ENCODE measurements at regions not wholly inside any gene's neighbourhood (a gene's known extent, or its start where the extent isn't known, plus 50 kb on each side); places are given as distances from the start of the nearest gene placed in this dataset.
"Not testable (repeated sequence)": the region's sequence is repeated elsewhere in the genome, so short reads cannot be mapped to it uniquely, and the experiment has no call there.

GRCh38 chr21:9859865-9860264 lies 661.5 kb upstream of the TPTE start:
- H3K4me3 ChIP-seq (replicated peaks in 1 of 3; ENCODE audit: low read depth in 2 of 3, low read length in 3 of 3); H3K4me2 ChIP-seq (replicated peaks; ENCODE audit: extremely low read depth, low read length, poor library complexity, severe bottlenecking); intact Hi-C loops (cut with micrococcal nuclease); H3K27ac ChIP-seq (ENCODE audit: low read depth in 1 of 2, low read length in 2 of 2); H2AFZ ChIP-seq (ENCODE audit: insufficient read depth, low read depth, low read length, poor library complexity, severe bottlenecking); DNase-seq; H3K36me3 ChIP-seq (replicated peaks in 1 of 2; ENCODE audit: control insufficient read depth in 1 of 2, insufficient read depth in 2 of 2, low read length in 2 of 2); H3K27me3 Mint-ChIP-seq (ENCODE audit: low read depth in 3 of 3); H3K4me1 ChIP-seq (ENCODE audit: control insufficient read depth in 1 of 2, insufficient read depth in 2 of 2, low read length in 2 of 2); H3K27ac Mint-ChIP-seq; H3K27me3 ChIP-seq (ENCODE audit: control insufficient read depth in 2 of 2, insufficient read depth in 2 of 2, low read length in 2 of 2); H3K79me2 ChIP-seq (ENCODE audit: insufficient read depth, low read length); H3K4me1 Mint-ChIP-seq; H3K9ac ChIP-seq (ENCODE audit: insufficient read depth, low read length, poor library complexity, severe bottlenecking); H3K36me3 Mint-ChIP-seq; H3K4me3 Mint-ChIP-seq; H4K20me1 ChIP-seq (ENCODE audit: insufficient read depth, low read length): not testable (repeated sequence)
- no CpG with 5 or more reads among the region's 1 CpG for WGBS (ENCODE audit: insufficient coverage)
- peaks cover 3 to 25% (median 13%) of the 10 kb centered on the region in 7 donors for H3K9me3 Mint-ChIP-seq
- H3K9me3 ChIP-seq (replicated peaks in 1 of 2; ENCODE audit: control insufficient read depth in 1 of 2, insufficient read depth in 1 of 2, low read length in 2 of 2), result peaks cover 22 to 28% of the 10 kb centered on the region in 2 donors

GRCh38 chr21:9862456-9862855 lies 658.9 kb upstream of the TPTE start:
- H3K36me3 Mint-ChIP-seq; H3K79me2 ChIP-seq (ENCODE audit: insufficient read depth, low read length); DNase-seq; H2AFZ ChIP-seq (ENCODE audit: insufficient read depth, low read depth, low read length, poor library complexity, severe bottlenecking); H3K27ac ChIP-seq (ENCODE audit: low read depth in 1 of 2, low read length in 2 of 2); H3K4me3 ChIP-seq (replicated peaks in 1 of 3; ENCODE audit: low read depth in 2 of 3, low read length in 3 of 3); H3K36me3 ChIP-seq (replicated peaks in 1 of 2; ENCODE audit: control insufficient read depth in 1 of 2, insufficient read depth in 2 of 2, low read length in 2 of 2); H3K4me1 ChIP-seq (ENCODE audit: control insufficient read depth in 1 of 2, insufficient read depth in 2 of 2, low read length in 2 of 2); H3K9ac ChIP-seq (ENCODE audit: insufficient read depth, low read length, poor library complexity, severe bottlenecking); H3K27ac Mint-ChIP-seq; intact Hi-C loops (cut with micrococcal nuclease); H3K4me1 Mint-ChIP-seq; H3K4me3 Mint-ChIP-seq; H3K4me2 ChIP-seq (replicated peaks; ENCODE audit: extremely low read depth, low read length, poor library complexity, severe bottlenecking); H4K20me1 ChIP-seq (ENCODE audit: insufficient read depth, low read length); H3K27me3 Mint-ChIP-seq (ENCODE audit: low read depth in 3 of 3); H3K27me3 ChIP-seq (ENCODE audit: control insufficient read depth in 2 of 2, insufficient read depth in 2 of 2, low read length in 2 of 2): not testable (repeated sequence)
- WGBS (ENCODE audit: insufficient coverage), result 63% methylated on average over 3 of the region's 4 CpGs
- H3K9me3 Mint-ChIP-seq, result peaks cover 4 to 32% (median 18%) of the 10 kb centered on the region in 7 donors
- H3K9me3 ChIP-seq (replicated peaks in 1 of 2; ENCODE audit: control insufficient read depth in 1 of 2, insufficient read depth in 1 of 2, low read length in 2 of 2), result peaks cover 26 to 34% of the 10 kb centered on the region in 2 donors

GRCh38 chr21:9867815-9868214 lies 653.6 kb upstream of the TPTE start:
- H3K27me3 ChIP-seq (ENCODE audit: control insufficient read depth in 2 of 2, insufficient read depth in 2 of 2, low read length in 2 of 2); H3K27ac ChIP-seq (ENCODE audit: low read depth in 1 of 2, low read length in 2 of 2); H3K79me2 ChIP-seq (ENCODE audit: insufficient read depth, low read length); H3K36me3 Mint-ChIP-seq; H4K20me1 ChIP-seq (ENCODE audit: insufficient read depth, low read length); H3K27ac Mint-ChIP-seq; H3K36me3 ChIP-seq (replicated peaks in 1 of 2; ENCODE audit: control insufficient read depth in 1 of 2, insufficient read depth in 2 of 2, low read length in 2 of 2); H3K27me3 Mint-ChIP-seq (ENCODE audit: low read depth in 3 of 3); H2AFZ ChIP-seq (ENCODE audit: insufficient read depth, low read depth, low read length, poor library complexity, severe bottlenecking); DNase-seq; H3K4me1 ChIP-seq (ENCODE audit: control insufficient read depth in 1 of 2, insufficient read depth in 2 of 2, low read length in 2 of 2); H3K4me3 Mint-ChIP-seq; H3K9ac ChIP-seq (ENCODE audit: insufficient read depth, low read length, poor library complexity, severe bottlenecking); H3K4me3 ChIP-seq (replicated peaks in 1 of 3; ENCODE audit: low read depth in 2 of 3, low read length in 3 of 3); intact Hi-C loops (cut with micrococcal nuclease); H3K4me2 ChIP-seq (replicated peaks; ENCODE audit: extremely low read depth, low read length, poor library complexity, severe bottlenecking); H3K4me1 Mint-ChIP-seq: not testable (repeated sequence)
- peaks cover 23 to 38% of the 10 kb centered on the region in 2 donors for H3K9me3 ChIP-seq (replicated peaks in 1 of 2; ENCODE audit: control insufficient read depth in 1 of 2, insufficient read depth in 1 of 2, low read length in 2 of 2)
- H3K9me3 Mint-ChIP-seq, result peaks cover 2 to 19% (median 10%) of the 10 kb centered on the region in 7 donors
- WGBS (ENCODE audit: insufficient coverage), result no CpG with 5 or more reads among the region's 1 CpG

- H3K27ac Mint-ChIP-seq; intact Hi-C loops (cut with micrococcal nuclease); H3K9ac ChIP-seq (ENCODE audit: insufficient read depth, low read length, poor library complexity, severe bottlenecking); H3K36me3 Mint-ChIP-seq; H3K4me1 Mint-ChIP-seq; H3K4me2 ChIP-seq (replicated peaks; ENCODE audit: extremely low read depth, low read length, poor library complexity, severe bottlenecking); H3K27me3 Mint-ChIP-seq (ENCODE audit: low read depth in 3 of 3); H3K4me1 ChIP-seq (ENCODE audit: control insufficient read depth in 1 of 2, insufficient read depth in 2 of 2, low read length in 2 of 2); H2AFZ ChIP-seq (ENCODE audit: insufficient read depth, low read depth, low read length, poor library complexity, severe bottlenecking); H4K20me1 ChIP-seq (ENCODE audit: insufficient read depth, low read length); H3K27ac ChIP-seq (ENCODE audit: low read depth in 1 of 2, low read length in 2 of 2); DNase-seq; H3K36me3 ChIP-seq (replicated peaks in 1 of 2; ENCODE audit: control insufficient read depth in 1 of 2, insufficient read depth in 2 of 2, low read length in 2 of 2); H3K4me3 ChIP-seq (replicated peaks in 1 of 3; ENCODE audit: low read depth in 2 of 3, low read length in 3 of 3); H3K79me2 ChIP-seq (ENCODE audit: insufficient read depth, low read length); H3K4me3 Mint-ChIP-seq; H3K27me3 ChIP-seq (ENCODE audit: control insufficient read depth in 2 of 2, insufficient read depth in 2 of 2, low read length in 2 of 2): not testable (repeated sequence)
- H3K9me3 Mint-ChIP-seq, result peaks cover 0 to 11% (median 5%) of the 10 kb centered on the region in 7 donors
- peaks cover 21 to 31% of the 10 kb centered on the region in 2 donors for H3K9me3 ChIP-seq (replicated peaks in 1 of 2; ENCODE audit: control insufficient read depth in 1 of 2, insufficient read depth in 1 of 2, low read length in 2 of 2)
- WGBS (ENCODE audit: insufficient coverage), result 67% methylated on average over 7 of the region's 8 CpGs
These were observed 648.3 kb upstream of the TPTE start for GRCh38 chr21:9873096-9873495.

Data from CD14-positive monocyte (primary cell).